ENCODE measurements at regions not wholly inside any gene's neighbourhood (a gene's known extent, or its start where the extent isn't known, plus 50 kb on each side); places are given as distances from the start of the nearest gene placed in this dataset.

DNA sequence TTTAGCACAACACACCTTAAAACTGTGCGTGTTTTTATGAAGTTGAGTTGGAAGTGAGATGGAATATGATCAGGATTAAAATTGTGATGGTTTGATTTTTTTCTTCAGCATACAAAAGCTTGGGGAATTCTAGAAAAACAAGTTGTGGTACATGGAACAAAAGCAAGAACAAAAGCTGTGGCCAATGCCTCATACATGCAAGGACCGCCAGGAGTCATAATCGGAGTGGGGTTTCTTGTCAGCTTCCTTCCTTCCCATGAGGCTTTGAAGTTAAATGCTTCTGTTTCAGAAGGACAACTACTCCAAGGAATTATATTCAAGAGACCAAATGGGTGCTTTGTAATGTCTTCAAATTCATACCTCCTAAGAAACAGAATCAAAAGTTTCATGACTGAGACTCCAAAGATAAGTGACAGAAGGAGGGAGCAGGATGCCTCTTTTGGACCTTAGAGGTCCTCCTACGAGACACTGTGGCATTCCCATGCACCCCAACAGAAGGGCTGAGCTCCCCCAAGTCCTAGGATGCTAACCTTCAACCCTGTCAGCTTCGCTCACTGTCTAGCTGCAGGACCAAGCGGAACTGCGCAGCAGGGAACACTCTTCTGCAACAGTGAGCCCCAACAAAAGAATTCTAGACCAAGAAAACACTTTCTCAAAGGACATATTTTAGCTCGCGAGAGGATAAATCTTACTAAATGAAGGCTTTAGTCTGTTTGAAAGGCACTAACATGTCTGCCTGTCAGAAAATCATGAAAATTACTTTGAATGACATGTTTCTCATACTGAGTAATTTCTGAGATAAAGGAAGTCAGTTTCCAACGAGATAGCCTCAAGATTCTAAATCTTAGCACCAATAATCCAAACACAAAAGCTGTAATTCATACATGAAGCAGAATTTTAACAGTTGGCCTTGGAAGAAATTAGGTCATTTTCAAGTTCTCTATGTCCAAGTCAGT is 108.5 kb upstream of the NHSL1 start:
- ATAC-seq: no peak
- no peak overlapping the region for H3K4me3 ChIP-seq (ENCODE audit: low read length)
- H3K4me1 ChIP-seq (ENCODE audit: control insufficient read depth, insufficient read depth, low read length): no peaks in the 10 kb centered on the region
- DNase-seq: no peak
- no peaks in the 10 kb centered on the region for H3K27me3 ChIP-seq (ENCODE audit: control insufficient read depth, insufficient read depth)
- intact Hi-C loops (cut with DNase I): no loop called here
- 79% methylated on average over 10 of the region's 10 CpGs for WGBS
- H3K27ac ChIP-seq (ENCODE audit: low read length): no peak overlapping the region
- no peaks in the 10 kb centered on the region for H3K9me3 ChIP-seq (ENCODE audit: control insufficient read depth, low read length)

DNA sequence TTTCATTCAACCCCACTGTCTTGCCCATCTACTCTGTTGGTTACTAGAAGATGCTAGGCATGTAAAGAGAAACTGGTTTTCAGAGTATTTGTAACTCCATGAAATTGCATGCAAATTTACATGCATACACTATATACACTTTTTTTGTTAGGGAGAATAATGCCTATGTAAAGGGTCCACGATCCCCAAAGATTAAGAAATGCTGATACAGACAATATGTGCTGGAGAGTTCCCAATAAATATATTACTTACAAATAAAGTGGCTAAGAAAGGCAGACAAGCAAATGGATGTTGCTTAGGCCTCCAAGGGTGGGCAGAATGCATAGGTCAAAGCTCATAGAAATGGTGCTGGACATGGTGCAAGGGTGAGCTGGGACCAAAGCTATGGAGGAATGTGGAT is 109.6 kb upstream of the NHSL1 start:
- 99% methylated on average over 1 of the region's 1 CpG for WGBS
- ATAC-seq (no peak), DNase-seq (no peak)
- H3K27me3 ChIP-seq (ENCODE audit: control insufficient read depth, insufficient read depth): no peaks in the 10 kb centered on the region
- intact Hi-C loops (cut with DNase I): no loop called here
- H3K4me1 ChIP-seq (ENCODE audit: control insufficient read depth, insufficient read depth, low read length): no peaks in the 10 kb centered on the region
- H3K4me3 ChIP-seq (ENCODE audit: low read length): no peak overlapping the region
- no peak overlapping the region for H3K27ac ChIP-seq (ENCODE audit: low read length)
- no peaks in the 10 kb centered on the region for H3K9me3 ChIP-seq (ENCODE audit: control insufficient read depth, low read length)

DNA sequence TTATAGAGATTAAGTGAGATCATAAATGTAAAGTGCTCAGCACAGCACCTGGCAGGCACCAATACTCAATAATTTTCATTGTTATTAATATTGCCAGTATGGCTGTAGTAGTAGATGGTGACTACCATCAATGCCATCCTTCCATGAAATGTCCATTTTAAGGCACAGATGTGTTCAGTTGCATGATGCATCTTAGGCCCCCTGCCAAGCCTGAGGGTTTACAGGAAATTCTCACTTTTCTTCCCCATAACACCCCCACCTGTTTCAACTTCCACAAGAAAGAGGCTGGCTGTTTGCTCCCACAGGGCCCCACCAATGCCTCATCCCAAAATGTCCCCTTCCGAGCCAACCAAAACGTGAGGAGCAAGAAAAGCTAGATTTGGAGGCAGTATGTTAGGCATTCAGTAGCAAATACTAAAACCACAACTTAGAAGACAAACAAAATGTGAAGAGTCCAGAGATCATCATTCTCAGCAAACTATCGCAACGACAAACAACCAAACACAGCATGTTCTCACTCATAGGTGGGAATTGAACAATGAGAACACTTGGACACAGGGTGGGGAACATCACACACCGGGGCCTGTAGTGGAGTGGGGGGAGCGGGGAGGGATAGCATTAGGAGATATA is 110.6 kb upstream of the NHSL1 start:
- no peak overlapping the region for H3K27ac ChIP-seq (ENCODE audit: low read length)
- no peaks in the 10 kb centered on the region for H3K9me3 ChIP-seq (ENCODE audit: control insufficient read depth, low read length)
- WGBS: 95% methylated on average over 6 of the region's 6 CpGs
- no peak for DNase-seq
- no peak for ATAC-seq
- H3K27me3 ChIP-seq (ENCODE audit: control insufficient read depth, insufficient read depth): no peaks in the 10 kb centered on the region
- no peaks in the 10 kb centered on the region for H3K4me1 ChIP-seq (ENCODE audit: control insufficient read depth, insufficient read depth, low read length)
- no peak overlapping the region for H3K4me3 ChIP-seq (ENCODE audit: low read length)
- intact Hi-C loops (cut with DNase I): no loop called here

DNA sequence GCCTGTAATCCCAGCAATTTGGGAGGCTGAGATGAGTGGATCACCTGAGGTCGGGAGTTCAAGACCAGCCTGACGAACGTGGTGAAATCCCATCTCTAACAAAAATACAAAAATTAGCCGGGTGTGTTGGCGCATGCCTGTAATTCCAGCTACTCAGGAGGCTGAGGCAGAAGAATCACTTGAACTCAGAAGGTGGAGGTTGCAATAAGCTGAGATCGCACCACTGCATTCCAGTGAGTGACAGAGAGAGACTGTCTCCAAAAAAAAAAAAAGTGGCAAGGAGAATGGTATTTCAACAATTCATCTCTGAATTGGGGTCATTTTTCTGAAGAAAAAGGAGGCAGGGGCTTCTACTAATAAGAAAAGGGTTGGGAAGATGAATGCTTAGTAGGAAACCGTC is 111.5 kb upstream of the NHSL1 start:
- no peaks in the 10 kb centered on the region for H3K9me3 ChIP-seq (ENCODE audit: control insufficient read depth, low read length)
- H3K27ac ChIP-seq (ENCODE audit: low read length): no peak overlapping the region
- no peak for DNase-seq
- H3K4me1 ChIP-seq (ENCODE audit: control insufficient read depth, insufficient read depth, low read length): no peaks in the 10 kb centered on the region
- no peak overlapping the region for H3K4me3 ChIP-seq (ENCODE audit: low read length)
- no peaks in the 10 kb centered on the region for H3K27me3 ChIP-seq (ENCODE audit: control insufficient read depth, insufficient read depth)
- no peak for ATAC-seq
- intact Hi-C loops (cut with DNase I): no loop called here
- 59% methylated on average over 7 of the region's 7 CpGs for WGBS

DNA sequence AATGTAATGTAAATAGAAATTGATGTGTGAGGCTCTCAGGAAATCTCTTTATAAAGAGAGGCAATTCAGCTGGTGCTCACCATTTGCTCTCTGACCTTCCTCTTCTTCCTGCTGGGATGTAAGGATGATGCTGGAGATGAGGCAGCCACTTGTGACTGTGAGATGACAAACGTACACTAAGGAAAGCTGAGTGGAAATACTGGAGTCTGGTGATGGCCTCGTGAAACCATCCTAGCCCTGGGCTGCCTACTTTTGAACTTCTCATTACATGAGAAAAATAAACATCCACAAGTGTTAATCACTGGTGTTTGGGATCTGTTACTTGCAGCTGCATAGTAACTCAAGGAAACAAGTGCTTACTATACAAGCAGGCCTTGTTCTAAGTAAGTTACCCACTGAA is 114.9 kb upstream of the NHSL1 start:
- DNase-seq: no peak
- Histone ChIP-seq H3K4me1 (ENCODE audit: control insufficient read depth, insufficient read depth, low read length) (no peaks in the 10 kb centered on the region), H3K27ac (ENCODE audit: low read length) (no peak overlapping the region), H3K9me3 (ENCODE audit: control insufficient read depth, low read length) (no peaks in the 10 kb centered on the region), H3K4me3 (ENCODE audit: low read length) (no peak overlapping the region), H3K27me3 (ENCODE audit: control insufficient read depth, insufficient read depth) (no peaks in the 10 kb centered on the region)
- 78% methylated on average over 2 of the region's 2 CpGs for WGBS
- intact Hi-C loops (cut with DNase I): no loop called here
- ATAC-seq: no peak

DNA sequence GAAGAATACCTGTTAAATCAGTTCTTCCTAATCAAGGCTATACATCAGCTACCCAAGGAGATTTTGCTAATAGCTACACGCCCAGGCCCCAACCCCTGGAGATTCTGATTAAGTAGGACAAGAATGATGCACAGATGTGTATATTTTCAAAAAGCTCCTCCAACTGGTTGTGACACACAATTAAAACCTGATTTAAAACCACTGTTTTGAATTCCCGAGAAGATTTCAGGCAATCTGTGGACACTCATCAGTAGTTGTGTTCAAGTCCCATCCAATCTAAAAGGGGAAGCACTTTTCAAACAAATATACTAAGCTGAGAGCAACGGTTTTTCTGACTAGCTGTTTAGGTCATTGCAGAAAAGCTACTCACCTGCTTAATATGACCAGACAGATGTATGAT is 118.9 kb upstream of the NHSL1 start:
- Histone ChIP-seq H3K27ac (ENCODE audit: low read length) (no peak overlapping the region), H3K4me3 (ENCODE audit: low read length) (no peak overlapping the region), H3K4me1 (ENCODE audit: control insufficient read depth, insufficient read depth, low read length) (no peaks in the 10 kb centered on the region), H3K9me3 (ENCODE audit: control insufficient read depth, low read length) (no peaks in the 10 kb centered on the region), H3K27me3 (ENCODE audit: control insufficient read depth, insufficient read depth) (no peaks in the 10 kb centered on the region)
- WGBS: 85% methylated on average over 3 of the region's 3 CpGs
- intact Hi-C loops (cut with DNase I): no loop called here
- ATAC-seq: no peak
- DNase-seq: no peak

DNA sequence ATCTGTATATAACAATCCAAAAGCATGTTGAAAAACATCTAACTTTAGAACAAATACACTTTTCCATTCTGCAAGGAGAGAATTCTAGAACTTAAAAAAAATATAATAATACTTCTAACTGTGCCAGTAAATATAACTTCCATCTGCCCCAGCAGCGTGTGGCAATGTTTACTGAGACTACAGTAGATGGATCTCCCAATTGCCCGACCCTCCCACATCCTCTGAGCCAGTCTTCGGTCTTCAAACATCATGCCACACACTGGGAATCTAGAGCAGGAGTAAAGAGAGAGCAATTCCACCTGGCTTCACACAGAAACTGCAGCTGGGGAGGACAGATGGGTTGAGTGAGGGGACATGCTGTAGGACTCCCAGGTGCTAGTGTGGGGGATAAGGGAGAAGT is 121.3 kb upstream of the NHSL1 start:
- 72% methylated on average over 3 of the region's 3 CpGs for WGBS
- DNase-seq (no peak), ATAC-seq (no peak)
- H3K27ac ChIP-seq (ENCODE audit: low read length): no peak overlapping the region
- no peaks in the 10 kb centered on the region for H3K9me3 ChIP-seq (ENCODE audit: control insufficient read depth, low read length)
- H3K4me1 ChIP-seq (ENCODE audit: control insufficient read depth, insufficient read depth, low read length): no peaks in the 10 kb centered on the region
- intact Hi-C loops (cut with DNase I): no loop called here
- H3K27me3 ChIP-seq (ENCODE audit: control insufficient read depth, insufficient read depth): no peaks in the 10 kb centered on the region
- no peak overlapping the region for H3K4me3 ChIP-seq (ENCODE audit: low read length)

DNA sequence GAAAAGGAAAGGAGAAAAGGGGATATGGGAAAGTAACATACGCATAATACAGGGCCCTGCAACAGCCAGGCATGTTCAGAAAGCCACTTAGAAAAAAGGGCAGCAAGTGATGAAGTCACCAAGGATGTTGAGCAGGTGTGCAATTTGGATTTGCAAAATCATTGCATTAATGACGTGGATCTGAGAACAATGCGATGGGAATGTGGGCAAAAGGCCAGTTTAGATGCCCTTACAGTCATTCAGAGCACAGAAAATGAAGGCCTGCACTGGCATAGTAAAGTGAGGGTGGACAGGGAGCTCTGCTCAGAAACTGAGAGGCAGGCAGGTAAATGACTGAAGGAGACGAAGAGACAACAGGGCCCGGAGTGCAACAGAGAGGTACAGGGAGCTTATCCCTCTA is 123.7 kb upstream of the NHSL1 start:
- intact Hi-C loops (cut with DNase I): no loop called here
- Histone ChIP-seq H3K27me3 (ENCODE audit: control insufficient read depth, insufficient read depth) (no peaks in the 10 kb centered on the region), H3K4me1 (ENCODE audit: control insufficient read depth, insufficient read depth, low read length) (no peaks in the 10 kb centered on the region), H3K4me3 (ENCODE audit: low read length) (no peak overlapping the region), H3K27ac (ENCODE audit: low read length) (no peak overlapping the region), H3K9me3 (ENCODE audit: control insufficient read depth, low read length) (no peaks in the 10 kb centered on the region)
- no peak for ATAC-seq
- 87% methylated on average over 5 of the region's 5 CpGs for WGBS
- DNase-seq: no peak

DNA sequence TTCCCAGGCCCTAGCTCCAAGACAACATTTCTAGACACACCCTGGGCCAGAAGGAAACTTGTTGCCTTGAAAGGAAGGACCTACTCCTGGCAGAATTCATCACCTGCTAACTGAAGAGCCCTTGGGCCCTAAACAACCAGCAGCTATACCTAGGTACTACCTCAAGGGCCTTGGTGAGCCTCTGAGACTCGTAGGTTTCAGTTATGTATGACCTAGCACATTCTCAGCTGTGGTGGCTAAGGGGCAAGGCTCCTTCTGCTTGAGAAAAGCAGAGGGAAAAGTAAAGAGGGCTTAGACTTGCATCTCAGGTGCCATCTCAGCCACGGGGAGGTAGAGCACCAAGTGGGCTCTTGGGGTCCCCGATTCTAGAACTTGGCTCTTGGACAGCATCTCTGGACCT is 132.3 kb upstream of the NHSL1 start:
- no peaks in the 10 kb centered on the region for H3K9me3 ChIP-seq (ENCODE audit: control insufficient read depth, low read length)
- no peaks in the 10 kb centered on the region for H3K4me1 ChIP-seq (ENCODE audit: control insufficient read depth, insufficient read depth, low read length)
- intact Hi-C loops (cut with DNase I): no loop called here
- DNase-seq (no peak), ATAC-seq (no peak)
- WGBS: 92% methylated on average over 3 of the region's 3 CpGs
- H3K4me3 ChIP-seq (ENCODE audit: low read length): no peak overlapping the region
- no peak overlapping the region for H3K27ac ChIP-seq (ENCODE audit: low read length)
- no peaks in the 10 kb centered on the region for H3K27me3 ChIP-seq (ENCODE audit: control insufficient read depth, insufficient read depth)

DNA sequence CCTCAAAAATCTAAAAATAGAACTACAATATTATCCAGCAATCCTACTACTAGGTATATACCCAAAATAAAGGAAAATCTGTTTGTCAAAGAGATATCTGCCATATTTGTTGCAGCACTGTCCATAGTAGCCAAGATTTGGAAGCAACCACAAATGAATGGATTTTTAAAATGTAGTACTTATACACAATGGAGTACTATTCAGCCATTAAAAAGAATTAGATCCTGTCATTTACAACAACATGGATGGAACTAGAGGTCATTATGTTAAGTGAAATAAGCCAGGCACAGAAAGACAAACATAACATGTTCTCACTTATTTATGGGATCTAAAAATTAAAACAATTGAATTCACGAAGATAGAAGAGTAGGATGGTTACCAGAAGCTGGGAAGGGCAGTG is 135.7 kb upstream of the CCDC28A start:
- no peak for DNase-seq
- Histone ChIP-seq H3K27me3 (ENCODE audit: control insufficient read depth, insufficient read depth) (no peaks in the 10 kb centered on the region), H3K27ac (ENCODE audit: low read length) (no peak overlapping the region), H3K4me3 (ENCODE audit: low read length) (no peak overlapping the region), H3K4me1 (ENCODE audit: control insufficient read depth, insufficient read depth, low read length) (no peaks in the 10 kb centered on the region), H3K9me3 (ENCODE audit: control insufficient read depth, low read length) (no peaks in the 10 kb centered on the region)
- WGBS: 100% methylated on average over 1 of the region's 1 CpG
- intact Hi-C loops (cut with DNase I): no loop called here
- ATAC-seq: no peak

DNA sequence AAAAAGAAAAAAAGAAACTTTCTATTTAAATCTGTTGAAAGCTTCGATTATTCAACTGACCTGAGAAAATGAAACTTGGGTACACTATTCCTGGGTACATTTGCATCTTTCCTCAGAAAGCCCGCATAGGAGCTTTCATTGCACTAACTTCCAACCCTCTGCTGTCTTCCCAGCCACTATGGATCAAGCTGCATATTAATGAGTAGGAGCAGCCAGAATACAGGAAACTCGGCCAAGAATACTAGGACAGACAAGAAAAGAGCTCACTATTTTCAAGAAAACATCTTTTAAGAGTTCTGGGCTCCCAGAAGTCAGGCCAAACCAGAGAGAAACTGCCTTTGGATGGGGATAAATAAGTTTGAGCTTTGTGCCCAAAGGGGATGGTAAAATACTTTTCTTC is 135.0 kb upstream of the CCDC28A start:
- Histone ChIP-seq H3K4me3 (ENCODE audit: low read length) (no peak overlapping the region), H3K27ac (ENCODE audit: low read length) (no peak overlapping the region), H3K9me3 (ENCODE audit: control insufficient read depth, low read length) (no peaks in the 10 kb centered on the region), H3K27me3 (ENCODE audit: control insufficient read depth, insufficient read depth) (no peaks in the 10 kb centered on the region), H3K4me1 (ENCODE audit: control insufficient read depth, insufficient read depth, low read length) (no peaks in the 10 kb centered on the region)
- DNase-seq (no peak), ATAC-seq (no peak)
- WGBS: 57% methylated on average over 3 of the region's 3 CpGs
- intact Hi-C loops (cut with DNase I): no loop called here

Data from right cardiac atrium (tissue), 5 donors.